GM23248 (cell line): ENCODE measurements at regions not wholly inside any gene's neighbourhood (a gene's known extent, or its start where the extent isn't known, plus 50 kb on each side); places are given as distances from the start of the nearest gene placed in this dataset.

Experiments used
- EZH2 ChIP-seq: fragments of 200-600 bp; sonication (generic); IDR thresholded peaks from 2 replicates; pipeline ENCODE4 v1.6.1; 2018; ENCODE audit warnings: antibody characterized with exemption, mild to moderate bottlenecking; ENCODE audit not compliant: insufficient read depth, poor library complexity, severe bottlenecking
- EZH2phosphoT487 ChIP-seq: fragments of 200-600 bp; sonication (generic); IDR thresholded peaks from 2 replicates; pipeline ENCODE4 v1.6.1; 2018; ENCODE audit warnings: antibody characterized with exemption, moderate library complexity, mild to moderate bottlenecking, low read depth; ENCODE audit not compliant: insufficient read depth

GRCh38 chr1:182292193-182292741 lies 99.3 kb downstream of the GLUL start:
- TF ChIP-seq EZH2 (no peak), EZH2phosphoT487 (no peak)
